GM10248 (cell line): ENCODE measurements at regions not wholly inside any gene's neighbourhood (a gene's known extent, or its start where the extent isn't known, plus 50 kb on each side); places are given as distances from the start of the nearest gene placed in this dataset.
"Not testable (repeated sequence)": the region's sequence is repeated elsewhere in the genome, so short reads cannot be mapped to it uniquely, and the experiment has no call there.

Experiments
- CTCF ChIA-PET: fragments of 300-600 bp; sonication (Branson Sonifier 250); formaldehyde crosslinking; extraction: SDS; loops from one replicate; lab custom pipeline; 2021; ENCODE audit warnings: antibody characterized with exemption; lab: Yijun Ruan, JAX
- POLR2A ChIA-PET: fragments of 350-650 bp; sonication (Branson Sonifier 250); formaldehyde crosslinking; extraction: SDS; loops from one replicate; lab custom pipeline; 2020; ENCODE audit warnings: antibody characterized with exemption; lab: Yijun Ruan, JAX
- DNase-seq: peaks from one replicate; pipeline ENCODE4 v3.0.0; 2012; ENCODE audit errors: extremely low spot score
- TF ChIP-seq, protein P1 (sequence below): IDR thresholded peaks from 2 replicates; pipeline ENCODE4 v1.5.1; 2012; ENCODE audit warnings: mild to moderate bottlenecking, low read depth; ENCODE audit errors: extremely low read depth, missing control alignments, control extremely low read depth

DNA sequence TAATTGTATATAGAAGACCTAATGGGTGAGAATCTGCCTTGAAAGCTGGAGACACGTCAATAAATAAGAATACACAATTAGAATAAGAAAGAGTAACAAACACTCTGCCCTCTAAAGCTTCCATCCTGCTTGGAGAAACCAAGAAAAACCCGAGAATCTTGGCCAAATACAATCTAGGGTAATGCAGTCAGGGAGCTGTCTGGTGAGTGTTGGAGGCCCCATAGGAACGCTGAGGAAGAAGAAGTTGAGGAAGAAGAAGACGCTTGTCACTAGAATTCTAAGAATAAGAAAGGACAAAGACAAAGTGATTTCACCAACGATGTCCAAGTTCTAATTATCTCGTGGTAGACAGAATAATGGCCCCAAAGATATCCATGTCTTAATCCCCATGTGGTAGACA is 4485.9 kb upstream of the OR11H1 start:
- TF ChIP-seq, protein P1, sequence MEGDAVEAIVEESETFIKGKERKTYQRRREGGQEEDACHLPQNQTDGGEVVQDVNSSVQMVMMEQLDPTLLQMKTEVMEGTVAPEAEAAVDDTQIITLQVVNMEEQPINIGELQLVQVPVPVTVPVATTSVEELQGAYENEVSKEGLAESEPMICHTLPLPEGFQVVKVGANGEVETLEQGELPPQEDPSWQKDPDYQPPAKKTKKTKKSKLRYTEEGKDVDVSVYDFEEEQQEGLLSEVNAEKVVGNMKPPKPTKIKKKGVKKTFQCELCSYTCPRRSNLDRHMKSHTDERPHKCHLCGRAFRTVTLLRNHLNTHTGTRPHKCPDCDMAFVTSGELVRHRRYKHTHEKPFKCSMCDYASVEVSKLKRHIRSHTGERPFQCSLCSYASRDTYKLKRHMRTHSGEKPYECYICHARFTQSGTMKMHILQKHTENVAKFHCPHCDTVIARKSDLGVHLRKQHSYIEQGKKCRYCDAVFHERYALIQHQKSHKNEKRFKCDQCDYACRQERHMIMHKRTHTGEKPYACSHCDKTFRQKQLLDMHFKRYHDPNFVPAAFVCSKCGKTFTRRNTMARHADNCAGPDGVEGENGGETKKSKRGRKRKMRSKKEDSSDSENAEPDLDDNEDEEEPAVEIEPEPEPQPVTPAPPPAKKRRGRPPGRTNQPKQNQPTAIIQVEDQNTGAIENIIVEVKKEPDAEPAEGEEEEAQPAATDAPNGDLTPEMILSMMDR: no peak
- CTCF ChIA-PET: no interaction called here
- POLR2A ChIA-PET: no interaction called here
- no peak for DNase-seq

DNA sequence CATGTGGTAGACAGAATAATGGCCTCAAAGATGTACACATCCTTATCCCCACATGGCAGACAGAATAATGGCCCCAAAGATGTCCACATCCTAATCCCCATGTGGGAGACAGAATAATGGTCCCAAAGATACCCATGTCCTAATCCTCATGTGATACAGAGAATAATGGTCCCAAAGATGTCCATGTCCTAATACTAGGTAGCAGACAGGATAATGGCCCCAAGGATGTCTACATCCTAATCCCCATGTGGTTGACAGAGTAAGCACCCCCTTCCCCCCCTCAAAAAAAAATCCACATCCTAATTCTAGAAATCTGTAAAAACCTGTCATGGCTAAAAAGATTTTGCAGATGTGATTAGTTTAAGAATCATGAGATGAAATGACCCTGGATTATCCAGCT is 4484.7 kb upstream of the OR11H1 start:
- DNase-seq, CTCF ChIA-PET, POLR2A ChIA-PET: not testable (repeated sequence)

DNA sequence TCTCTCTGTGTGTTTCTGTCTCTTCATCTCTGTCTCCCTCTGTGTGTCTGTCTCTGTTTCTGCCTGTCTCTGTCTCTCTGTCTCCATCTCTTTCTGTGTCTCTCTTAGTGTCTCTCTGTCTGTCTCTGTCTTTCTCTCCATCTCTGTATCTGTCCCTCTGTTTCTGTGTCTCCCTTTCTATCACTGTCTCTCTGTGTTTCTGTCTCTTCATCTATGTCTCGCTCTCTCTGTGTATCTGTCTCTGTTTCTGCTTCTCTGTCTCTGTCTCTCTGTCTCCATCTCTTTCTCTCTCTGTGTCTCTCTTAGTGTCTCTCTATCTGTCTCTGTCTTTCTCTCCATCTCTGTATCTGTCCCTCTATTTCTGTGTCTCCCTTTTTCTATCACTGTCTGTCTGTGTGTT is 4479.1 kb upstream of the OR11H1 start:
- CTCF ChIA-PET, POLR2A ChIA-PET, DNase-seq: not testable (repeated sequence)

DNA sequence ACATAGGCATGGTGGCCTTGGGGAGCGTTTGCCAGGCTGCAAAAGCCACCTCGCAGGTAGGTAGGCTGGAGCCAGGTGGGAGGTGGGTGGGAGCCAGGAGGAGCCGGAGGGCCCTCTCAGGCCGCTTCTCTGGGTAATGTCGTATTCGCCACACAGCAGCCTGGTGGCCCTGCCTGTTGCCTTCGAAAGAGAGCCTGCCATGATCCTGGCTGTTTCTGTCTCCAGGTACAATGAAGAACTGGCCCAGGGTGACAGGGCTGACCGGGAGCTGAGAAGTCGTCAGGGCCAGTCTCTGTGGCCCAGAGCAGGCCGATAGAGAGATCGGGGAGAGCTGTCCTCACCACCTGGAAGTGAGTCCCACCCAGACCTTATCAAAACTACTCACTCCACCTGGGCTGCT is 4477.8 kb upstream of the OR11H1 start:
- DNase-seq, POLR2A ChIA-PET, CTCF ChIA-PET: not testable (repeated sequence)

- CTCF ChIA-PET, POLR2A ChIA-PET, DNase-seq: not testable (repeated sequence)
Observed at GRCh38 chr22:11051401-11052112, 4476.4 kb upstream of the OR11H1 start.

GRCh38 chr22:11053403-11054344 is 4474.3 kb upstream of the OR11H1 start:
- POLR2A ChIA-PET, DNase-seq, CTCF ChIA-PET: not testable (repeated sequence)

DNA sequence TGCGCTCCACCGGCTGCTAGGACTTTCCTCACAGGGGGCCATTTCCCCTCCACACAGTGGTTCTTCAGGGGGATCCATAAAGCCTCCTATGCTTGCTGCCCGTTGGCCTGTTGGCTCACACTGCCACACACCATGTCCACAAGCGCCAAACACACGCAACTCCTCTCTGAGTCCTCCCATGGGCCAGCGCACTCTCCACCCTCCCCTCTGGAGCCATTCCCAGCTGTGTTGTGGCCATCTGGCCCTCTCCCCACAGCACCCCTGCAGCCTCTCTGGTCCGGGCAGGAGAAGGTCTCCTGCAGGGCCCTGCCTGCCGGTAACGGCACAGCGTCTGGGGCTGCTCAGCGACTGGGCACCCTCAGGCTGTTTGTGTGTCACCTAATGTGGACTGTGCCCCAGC is 4473.3 kb upstream of the OR11H1 start:
- CTCF ChIA-PET, DNase-seq, POLR2A ChIA-PET: not testable (repeated sequence)

DNA sequence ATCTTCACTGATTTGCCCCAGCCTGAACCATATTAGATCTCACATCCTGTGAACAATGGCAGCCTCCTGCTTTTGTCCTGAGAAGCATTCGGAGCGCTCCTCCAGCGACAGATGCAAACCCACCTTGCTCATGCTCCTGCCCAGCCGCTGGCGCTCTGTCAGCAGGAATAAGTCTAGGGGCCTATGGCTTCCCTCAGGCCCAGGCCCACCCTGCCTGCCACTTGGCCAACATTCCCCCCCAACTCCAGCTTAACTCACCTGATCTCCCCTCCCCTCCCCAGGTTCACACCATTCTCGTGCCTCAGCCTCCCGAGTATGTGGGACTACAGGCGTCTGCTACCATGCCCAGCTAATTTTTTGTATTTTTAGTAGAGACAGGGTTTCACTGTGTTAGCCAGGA is 4472.8 kb upstream of the OR11H1 start:
- CTCF ChIA-PET, POLR2A ChIA-PET, DNase-seq: not testable (repeated sequence)

DNA sequence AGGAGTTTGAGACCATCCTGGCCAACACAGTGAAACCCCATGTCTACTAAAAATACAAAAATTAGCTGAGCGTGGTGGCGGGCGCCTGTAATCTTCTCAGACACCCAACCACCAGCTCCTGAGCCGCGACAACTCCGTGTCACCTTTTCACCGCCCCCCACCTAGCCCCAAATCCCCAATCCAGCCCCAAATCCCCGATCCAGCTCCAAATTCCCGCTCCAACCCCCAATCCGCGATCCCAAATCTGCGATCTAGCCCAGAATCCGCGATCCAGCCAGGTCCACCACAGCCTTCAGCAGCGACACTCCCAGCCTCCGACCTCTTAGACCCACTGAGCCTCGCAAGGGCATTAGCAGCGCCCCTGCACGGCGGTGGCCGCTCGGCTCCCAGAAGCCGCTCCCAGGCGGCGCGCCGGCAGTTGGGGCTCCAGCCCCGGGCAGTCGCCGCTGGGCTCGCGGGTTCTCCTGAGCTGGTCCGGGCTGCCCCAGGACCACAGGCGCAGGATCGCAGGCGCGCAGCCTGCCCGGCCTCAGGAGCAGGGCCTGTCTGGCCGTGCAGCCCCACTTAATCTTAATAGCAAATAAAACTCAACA is 4469.9 kb upstream of the OR11H1 start:
- DNase-seq, POLR2A ChIA-PET, CTCF ChIA-PET: not testable (repeated sequence)

DNA sequence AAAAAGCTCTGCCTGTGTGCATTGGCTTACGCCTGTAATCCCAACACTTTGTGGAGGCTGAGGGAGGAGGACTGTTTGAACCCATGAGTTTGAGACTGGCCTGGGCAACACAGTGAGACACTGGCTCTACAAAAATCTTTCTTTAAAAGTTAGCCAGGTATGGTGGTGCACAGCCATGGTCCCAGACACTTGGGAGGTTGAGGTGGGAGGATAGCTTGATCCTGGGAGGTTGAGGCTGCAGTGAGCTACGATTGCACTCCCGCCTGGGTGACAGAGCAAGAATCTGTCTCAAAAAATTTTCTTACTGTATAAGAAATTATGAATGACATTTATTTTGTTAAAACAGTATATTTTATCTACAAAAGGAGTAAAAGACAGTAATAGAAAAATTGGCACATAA is 4468.9 kb upstream of the OR11H1 start:
- DNase-seq, CTCF ChIA-PET, POLR2A ChIA-PET: not testable (repeated sequence)

DNA sequence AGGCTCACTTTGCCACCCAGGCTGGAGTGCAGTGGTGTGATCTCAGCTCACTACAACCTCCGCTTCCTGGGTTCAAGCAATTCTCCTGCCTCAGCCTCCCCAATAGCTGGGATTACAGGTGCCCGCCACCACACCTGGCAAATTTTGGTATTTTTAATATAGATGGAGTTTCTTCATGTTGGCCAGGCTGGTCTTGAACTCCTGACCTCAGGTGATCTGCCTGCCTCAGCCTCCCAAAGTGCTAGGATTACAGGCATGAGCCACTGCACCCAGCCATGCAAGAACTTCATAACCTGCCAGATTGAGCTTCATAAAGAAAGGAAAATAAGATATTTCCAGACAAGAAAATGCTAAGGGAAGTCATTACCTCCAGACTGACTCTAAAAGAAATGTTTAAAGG is 4467.2 kb upstream of the OR11H1 start:
- POLR2A ChIA-PET, CTCF ChIA-PET, DNase-seq: not testable (repeated sequence)

- CTCF ChIA-PET, POLR2A ChIA-PET, DNase-seq: not testable (repeated sequence)
Observed at GRCh38 chr22:11062534-11062933, 4465.5 kb upstream of the OR11H1 start.

GRCh38 chr22:11063022-11063685 is 4464.8 kb upstream of the OR11H1 start:
- POLR2A ChIA-PET, DNase-seq, CTCF ChIA-PET: not testable (repeated sequence)

DNA sequence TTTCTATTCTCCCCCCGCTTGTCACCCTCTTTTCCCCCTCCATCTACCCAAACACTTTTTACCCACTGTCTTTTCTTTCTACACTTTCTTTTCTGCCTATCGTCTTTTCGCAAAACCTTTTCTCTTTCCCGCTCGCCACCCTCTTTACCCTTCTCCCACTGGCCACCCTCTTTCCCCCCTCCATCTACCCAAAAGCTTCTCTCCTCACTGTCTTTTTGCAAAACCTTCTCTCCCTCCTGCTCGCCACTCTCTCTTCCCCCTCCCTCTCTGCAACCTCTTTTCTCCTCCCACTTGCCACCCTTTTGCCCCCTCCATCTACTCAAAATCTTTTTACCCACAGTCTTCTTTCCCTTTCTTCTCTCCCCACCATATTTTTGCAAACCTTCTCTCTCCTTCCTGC is 4462.8 kb upstream of the OR11H1 start:
- DNase-seq, CTCF ChIA-PET, POLR2A ChIA-PET: not testable (repeated sequence)

- CTCF ChIA-PET, DNase-seq, POLR2A ChIA-PET: not testable (repeated sequence)
Observed at GRCh38 chr22:11065876-11066457, 4462.0 kb upstream of the OR11H1 start.
